GM20431 (cell line): ENCODE measurements at regions not wholly inside any gene's neighbourhood (a gene's known extent, or its start where the extent isn't known, plus 50 kb on each side); places are given as distances from the start of the nearest gene placed in this dataset.
"Not testable (repeated sequence)": the region's sequence is repeated elsewhere in the genome, so short reads cannot be mapped to it uniquely, and the experiment has no call there.

Experiments
- in situ Hi-C: fragments of 300-500 bp; cut with MseI, MboI; formaldehyde crosslinking; loops from one replicate; pipeline ENCODE4 v1.15.0; 2020; ENCODE audit warnings: low sequenced_read_pairs; ENCODE audit not compliant: unreplicated experiment

DNA sequence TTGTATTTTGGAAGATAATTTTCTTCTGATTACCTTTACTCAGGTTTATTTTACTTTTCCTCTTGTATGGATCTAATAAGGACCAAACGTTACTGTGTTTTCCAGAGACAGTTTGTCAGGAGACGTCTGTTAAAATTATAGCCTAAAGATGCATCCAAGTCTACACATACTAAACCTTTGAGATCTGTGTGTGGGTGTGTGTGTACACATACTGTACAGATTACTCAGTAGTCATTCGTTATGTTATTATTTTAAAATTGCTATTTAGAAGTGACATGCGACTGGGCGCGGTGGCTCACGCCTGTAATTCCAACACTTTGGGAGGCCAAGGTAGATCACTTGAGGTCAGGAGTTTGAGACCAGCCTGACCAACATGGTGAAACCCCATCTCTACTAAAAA is 51.6 kb upstream of the CNTLN start:
- in situ Hi-C loops: loop anchor here (25.0 kb wide), 1 partner anchor 104 kb away; no protein-coding TSS in a partner anchor

DNA sequence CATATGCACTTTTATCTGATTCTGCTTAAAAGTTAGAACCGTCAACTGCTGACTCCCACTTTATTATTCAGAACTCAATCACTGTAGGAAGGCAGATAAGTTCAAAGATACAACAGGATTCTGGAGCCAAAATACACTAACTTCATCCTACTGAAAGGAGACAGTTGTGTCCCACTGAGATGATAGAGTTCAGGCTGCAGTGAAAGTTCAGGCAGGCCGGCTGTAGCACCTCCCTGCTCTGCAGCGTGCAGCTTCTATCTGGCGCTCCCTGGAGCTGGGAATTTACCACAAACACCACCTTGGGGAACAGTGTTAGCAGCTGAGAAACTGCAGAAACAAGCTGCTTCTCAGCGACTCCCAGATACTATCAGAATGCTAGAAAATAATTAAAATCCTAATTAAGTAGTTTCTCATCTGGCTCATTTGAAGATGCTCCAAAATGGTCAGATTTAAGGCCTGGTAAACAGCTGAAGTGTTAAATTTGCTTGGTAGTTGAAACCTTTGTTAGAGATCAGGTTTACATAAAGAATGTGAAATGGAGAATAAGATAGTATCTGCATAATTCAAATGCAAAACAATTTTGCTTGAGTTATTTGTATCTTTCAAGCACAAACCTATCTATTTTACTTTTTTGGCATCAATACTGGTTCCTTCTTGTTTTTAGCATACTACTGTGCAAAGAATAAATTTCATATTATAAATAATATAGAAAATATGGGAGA is 52.3 kb upstream of the CNTLN start:
- in situ Hi-C loops: loop anchor here (25.0 kb wide), 1 partner anchor 105 kb away; no protein-coding TSS in a partner anchor

DNA sequence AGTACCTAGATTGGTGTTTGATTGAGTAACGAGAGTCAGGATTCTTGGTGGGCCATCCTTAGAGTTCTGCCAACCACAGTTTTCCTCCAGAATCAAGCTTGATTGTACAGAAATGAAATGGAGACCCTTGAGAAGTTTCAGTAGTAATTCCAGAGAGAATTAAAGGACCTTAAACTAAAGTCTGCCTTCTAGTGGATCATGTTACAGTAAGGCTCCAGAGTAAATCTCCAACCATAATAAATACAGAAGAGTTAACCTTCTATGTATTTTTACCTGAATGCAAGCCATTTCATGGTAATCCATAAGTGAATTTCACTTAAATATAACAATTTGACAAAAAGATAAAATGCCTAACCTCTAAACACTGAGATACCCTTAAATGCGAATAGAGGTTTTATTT is 53.0 kb upstream of the CNTLN start:
- in situ Hi-C loops: loop anchor here (25.0 kb wide), 1 partner anchor 105 kb away; no protein-coding TSS in a partner anchor

DNA sequence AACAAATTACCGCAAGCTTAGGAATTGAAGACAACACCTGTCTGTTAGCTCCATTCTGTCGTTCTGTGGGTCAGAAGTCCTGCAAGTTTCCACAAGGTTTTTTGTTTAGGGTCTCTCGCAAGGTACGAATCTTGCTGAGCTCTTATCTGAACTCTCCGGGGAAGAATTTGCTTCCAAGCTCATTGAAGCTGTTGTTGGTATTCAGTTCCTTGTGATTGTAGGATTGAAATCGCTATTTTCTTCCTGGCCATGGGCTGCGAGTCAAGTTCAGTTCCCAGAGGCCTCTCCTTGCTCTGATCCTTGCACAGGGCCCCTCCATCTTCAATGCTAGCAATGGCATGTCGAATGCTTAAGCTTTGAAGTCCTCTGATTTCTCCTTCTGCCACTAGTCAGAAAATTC is 53.5 kb upstream of the CNTLN start:
- in situ Hi-C loops: loop anchor here (25.0 kb wide), 1 partner anchor 106 kb away; no protein-coding TSS in a partner anchor

DNA sequence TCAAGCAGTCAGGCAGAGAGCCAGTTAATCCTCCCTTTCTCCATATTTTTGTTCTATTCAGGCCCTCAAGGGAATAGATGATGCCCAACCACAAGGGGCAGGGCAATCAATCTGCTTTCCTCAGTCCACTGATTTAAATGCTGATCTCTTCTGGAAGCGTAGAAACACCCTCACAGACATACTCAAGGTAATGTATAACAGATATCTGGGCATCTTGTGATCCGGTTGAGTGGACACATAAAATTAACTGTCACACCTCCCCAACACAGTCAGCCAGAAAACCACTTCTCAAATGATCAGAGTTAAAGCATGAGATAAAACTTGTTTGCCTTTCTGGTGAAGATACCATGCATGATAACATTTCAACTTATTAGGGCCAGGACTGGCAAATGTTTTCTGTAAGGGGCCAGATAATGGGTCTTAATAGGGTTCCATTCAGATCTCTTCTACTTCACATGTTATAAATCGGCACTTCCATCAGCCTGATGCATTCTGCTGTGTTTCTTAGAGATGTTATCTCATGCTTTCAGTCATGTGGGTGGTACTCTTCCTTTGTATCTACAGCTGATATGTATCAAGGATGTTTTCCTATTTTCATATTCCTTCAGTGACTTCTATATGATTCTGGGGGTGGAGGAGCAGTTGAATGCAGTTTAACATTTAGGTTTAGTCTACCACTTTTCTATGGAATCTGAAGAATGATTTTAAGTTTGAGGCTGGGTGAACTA is 58.9 kb upstream of the CNTLN start:
- in situ Hi-C loops: loop anchor here (25.0 kb wide), 1 partner anchor 111 kb away; no protein-coding TSS in a partner anchor

DNA sequence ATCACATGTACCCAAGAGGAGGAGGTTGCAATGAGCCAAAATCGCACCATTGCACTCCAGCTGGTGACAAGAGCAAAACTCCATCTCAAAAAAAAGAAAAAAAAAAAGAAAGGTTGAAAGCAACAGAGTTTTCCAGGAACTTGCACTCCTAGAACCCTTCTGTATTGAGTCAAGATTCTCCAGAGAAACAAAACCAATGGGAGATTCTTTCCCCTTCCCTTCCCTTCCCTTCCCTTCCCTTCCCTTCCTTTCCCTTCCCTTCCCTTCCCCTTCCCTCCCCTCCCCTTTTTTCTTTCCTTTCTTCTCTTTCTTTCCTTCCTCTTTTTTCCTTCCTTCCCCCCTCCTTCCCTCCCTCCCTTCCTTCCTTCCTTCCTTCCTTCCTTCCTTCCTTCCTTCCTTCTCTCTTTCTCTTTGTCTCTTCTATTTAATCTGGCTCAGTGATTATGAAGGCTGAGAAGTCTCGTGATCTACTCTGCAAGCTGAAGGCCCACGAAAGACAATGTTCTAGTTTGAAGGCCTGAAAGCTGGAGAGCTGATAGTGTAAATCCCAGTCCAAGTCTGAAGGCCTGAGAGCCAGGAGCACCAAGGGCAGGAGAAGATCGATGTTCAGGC is 59.6 kb upstream of the CNTLN start:
- in situ Hi-C loops: loop anchor here (25.0 kb wide), 1 partner anchor 112 kb away; no protein-coding TSS in a partner anchor

DNA sequence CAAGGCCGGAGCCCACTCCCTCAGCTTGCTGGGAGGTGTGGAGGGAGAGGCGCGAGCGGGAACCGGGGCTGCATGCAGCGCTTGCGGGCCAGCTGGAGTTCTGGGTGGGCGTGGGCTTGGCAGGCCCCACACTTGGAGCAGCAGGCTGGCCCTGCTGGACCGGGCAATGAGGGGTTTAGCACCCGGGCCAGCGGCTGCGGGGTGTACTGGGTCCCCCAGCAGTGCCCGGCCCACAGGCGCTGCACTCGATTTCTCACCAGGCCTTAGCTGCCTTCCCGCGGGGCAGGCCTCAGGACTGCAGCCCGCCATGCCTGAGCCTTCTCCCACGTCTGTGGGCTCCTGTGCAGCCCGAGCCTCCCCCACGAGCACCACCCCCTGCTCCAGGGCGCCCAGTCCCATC is 62.3 kb upstream of the CNTLN start:
- in situ Hi-C loops: not testable (repeated sequence)

DNA sequence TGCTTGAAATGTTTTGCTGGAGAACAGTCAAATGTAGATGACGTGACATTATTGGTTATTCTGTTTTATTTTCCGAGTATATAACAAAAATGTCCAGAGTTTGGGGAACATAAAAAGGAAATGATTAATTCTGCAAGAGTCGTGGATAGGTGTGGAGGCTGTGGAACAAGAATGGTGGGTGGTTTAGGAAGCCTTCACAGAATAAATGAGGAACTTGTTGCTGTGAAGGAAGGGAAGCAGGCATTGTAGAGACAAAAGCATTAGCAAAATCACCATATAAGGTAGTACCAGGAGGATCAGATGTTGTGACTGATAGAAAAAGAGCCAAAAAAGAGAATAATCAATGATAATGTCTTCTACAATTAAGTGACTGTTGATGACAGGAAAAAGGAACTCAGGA is 66.2 kb upstream of the CNTLN start:
- in situ Hi-C loops: no loop called here

DNA sequence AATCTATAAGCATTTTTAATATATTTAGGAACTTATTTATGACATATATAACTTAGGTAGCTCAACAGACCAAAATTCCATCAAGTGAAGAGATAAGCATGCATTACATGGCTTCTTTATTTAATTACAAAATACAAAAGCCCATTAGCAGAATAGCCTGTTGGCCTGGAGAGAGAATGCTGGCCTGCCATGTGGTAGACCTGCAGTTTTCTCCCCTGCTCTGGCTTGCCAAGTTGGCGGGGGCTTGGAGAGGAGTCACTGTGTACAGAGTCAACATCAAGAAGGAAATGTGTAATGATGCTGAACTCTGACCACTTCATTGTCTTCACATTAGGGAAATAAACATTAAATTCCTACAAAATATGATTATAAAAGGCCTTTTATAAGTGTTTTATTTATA is 69.8 kb upstream of the CNTLN start:
- in situ Hi-C loops: no loop called here

DNA sequence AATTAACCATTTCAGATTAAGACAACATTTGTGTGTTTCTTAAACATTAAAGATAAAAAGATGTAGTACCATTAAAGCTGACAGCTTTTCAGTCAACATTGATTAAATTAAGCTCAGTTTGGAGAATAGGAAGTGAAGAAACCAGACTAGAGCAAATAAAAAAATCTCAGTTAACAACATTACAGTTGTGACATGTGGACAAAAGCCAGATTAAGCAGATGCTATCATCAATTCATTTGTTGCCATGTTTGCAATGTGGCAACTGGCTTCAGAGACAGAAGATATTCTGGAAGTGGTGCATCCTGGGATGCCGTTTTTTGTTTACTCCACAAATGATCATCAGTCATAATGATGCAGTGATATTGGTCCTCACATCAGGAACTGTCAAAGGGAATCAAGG is 70.3 kb upstream of the CNTLN start:
- in situ Hi-C loops: no loop called here

DNA sequence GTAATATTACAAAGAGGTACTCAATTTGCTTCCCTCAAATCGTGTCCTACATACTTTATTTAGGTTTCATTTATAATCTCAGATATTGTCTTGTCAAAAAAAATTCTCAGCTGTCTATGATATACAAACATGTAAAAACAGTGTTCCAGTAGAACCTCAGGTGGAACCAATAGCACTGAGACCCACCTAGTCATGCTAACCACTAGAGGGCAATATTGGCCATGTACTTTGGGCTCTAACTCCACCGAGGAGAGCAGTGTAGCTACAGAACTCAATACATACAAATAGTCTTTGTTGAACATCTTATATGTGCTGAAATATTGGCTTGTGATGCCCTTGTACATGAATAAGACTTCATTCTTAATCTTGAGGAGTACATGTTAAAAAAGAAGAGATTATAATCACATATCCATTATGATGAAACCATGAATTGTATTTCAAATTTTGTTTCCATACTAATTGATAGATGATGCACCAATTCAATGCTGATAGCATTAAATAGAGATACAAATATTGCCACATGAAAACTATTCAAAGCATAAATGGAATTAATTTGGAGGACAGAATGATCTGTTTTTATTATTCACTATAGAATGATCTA is 71.2 kb upstream of the CNTLN start:
- in situ Hi-C loops: no loop called here

DNA sequence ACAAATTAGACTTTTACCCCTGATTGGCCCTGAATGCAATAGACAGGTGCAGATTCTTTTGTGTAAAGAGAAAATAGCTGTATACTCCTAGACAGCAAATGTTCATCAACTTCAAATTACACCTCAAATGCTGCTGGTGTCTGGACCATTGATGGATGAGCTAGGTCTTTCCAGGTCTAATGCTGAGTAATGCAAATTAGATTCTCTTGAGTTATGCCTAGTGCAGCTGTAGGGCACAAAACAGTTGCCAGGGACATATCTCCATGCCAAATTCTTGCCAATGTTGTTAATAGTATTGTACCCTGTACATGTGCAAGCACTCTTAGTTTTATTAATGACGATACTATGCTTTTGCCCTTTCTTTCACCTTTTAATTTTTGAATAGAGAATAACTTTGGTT is 72.3 kb upstream of the CNTLN start:
- in situ Hi-C loops: no loop called here

DNA sequence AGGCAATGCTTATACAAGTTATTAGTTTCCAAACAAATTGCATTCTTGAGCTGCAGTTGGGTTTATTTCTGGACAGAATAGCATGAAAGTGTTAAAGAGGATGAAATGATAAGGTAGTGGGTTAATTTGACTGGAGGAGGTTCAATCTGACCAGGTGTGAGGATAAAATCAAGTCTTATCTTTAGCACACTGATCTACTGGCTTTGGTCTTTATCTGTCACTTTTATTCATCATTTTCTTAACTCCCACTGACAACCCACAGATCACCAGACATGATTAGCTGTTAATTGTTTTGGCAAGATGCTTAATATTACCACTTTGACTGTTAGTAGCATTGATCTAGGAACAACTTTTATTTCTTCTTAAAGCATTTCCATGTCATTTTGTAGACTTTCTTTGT is 74.4 kb upstream of the CNTLN start:
- in situ Hi-C loops: no loop called here

DNA sequence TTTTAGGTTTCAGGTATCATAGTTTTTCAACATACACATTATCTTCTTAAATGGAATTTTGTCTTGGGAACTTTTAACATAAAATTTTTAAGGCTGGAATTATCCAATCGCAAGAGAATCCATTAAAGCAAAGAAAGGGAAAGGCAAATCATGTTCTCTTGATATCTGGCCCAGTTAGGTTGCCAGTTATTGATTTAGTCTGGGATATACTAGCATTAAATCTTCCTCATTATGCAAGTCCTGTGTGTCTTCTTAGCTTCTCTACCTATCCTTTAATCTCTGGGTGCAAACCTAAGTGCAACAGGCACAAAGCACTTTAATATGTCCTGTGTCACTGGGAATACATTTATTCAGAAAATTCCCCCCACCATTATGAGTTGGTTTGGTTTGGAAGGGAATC is 75.4 kb upstream of the CNTLN start:
- in situ Hi-C loops: no loop called here

DNA sequence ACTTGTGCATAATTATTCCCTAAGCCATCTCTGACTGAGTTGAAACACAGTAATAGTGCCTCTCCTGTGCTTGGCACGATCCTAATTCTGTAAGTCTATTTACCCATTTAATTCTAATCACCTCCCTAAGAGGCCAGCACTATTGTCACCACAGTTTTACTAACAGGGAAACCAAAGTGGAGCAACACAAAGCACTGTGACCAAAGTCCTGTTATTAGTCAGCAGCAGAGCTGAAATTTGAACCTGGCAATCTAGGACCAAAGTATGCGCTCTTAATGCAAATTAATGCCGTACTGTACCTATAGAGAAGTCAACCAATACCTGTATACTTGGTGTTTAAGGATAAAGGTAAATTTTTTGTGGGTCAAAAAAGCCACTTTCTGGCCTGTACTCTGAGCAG is 77.1 kb upstream of the CNTLN start:
- in situ Hi-C loops: no loop called here

DNA sequence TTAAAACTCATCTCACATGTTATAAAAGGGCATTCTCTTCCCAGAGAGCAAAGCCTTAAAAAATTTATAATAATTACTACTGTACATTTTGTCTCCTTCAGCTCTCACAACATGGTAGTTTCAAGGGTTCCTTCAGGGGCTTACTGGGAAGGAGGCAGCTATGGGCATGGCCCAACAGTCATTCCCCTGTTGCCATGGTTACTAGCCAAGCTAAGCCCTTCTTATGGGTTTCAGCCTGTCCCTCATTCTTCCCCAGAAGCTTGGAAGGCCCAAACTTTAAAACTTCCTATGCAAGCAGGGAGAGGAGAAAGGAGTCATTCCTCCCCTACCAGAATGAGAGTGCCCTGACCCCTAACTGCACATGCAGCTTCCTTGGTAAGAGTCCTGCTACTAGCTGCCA is 82.2 kb upstream of the CNTLN start:
- in situ Hi-C loops: no loop called here

DNA sequence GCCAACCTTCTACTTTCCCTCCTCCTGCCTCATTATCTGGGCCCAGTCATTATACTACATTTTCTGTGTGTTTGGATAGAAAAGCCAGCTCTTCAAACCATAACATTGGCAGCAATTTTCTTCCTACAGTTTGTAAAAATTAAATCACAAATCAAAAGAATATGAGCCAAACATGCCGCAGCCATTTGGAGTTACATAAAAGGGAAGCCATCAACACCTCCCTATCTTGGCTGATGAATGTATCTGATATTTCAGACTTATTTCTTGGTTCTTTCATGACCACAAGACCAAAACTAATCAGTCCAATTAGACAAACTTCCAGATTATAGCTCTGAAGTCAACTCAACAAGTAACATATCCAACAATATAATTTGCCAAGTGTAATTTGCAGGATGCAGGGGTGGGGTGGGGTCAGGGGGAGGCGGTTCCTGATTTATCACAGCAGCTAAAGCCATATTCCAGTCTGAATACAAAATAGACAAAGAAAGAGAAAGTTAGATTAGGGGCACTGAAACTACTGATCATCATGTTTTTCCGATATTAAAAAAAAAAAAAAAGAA is 89.4 kb upstream of the CNTLN start:
- in situ Hi-C loops: no loop called here

DNA sequence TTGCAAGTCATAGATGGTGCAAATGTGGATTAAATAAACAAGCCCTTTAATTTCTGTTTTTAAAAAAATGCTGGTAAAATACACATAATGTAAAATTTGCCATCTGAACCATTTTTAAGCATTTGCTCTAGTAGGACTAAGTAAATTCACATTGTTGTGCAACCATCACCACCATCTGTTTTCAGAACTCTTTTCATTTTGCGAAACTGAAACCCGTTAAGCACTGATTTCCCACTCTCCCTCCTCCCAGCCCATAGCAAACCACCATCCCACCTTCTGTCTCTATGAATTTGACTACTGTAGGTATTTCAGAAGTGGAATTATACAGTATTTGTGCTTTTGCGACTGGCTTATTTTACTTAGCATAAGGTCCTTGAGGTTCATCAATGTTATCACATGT is 103.3 kb upstream of the CNTLN start:
- in situ Hi-C loops: no loop called here

DNA sequence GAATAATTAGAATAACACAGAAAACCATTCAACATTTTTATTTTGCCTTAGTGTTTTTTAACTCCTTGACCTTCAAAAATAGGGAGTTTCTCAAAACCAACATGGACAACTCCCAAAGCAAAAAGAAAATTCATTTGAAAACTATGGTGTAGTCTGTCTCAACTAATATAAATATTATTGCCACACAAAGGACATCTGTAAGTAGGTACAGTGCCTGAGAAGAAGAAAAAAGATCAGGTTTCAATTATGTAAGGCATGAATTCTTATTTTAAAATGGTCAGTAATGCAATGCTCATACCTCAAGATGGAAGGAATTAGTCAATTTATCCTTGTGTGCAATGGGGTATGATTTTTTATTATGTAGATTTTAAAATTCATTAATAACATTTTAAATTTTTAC is 109.6 kb upstream of the CNTLN start:
- in situ Hi-C loops: no loop called here

DNA sequence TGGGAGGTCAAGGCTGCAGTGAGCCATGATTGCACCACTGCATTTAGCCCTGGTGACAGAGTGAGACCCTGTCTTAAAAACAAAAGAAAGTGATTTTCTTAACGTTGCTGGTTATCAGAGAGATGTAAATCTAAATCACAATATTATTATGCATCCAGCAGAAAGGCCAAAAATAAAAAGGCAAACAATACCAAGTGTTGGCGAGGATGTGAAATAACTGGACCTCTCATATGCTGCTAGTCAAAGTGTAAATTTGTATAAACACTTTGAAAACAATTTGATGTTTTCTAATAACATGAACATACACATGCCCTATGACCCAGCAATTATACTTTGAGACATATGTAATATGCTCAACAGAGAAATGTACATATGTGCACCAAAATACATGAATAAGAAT is 110.7 kb upstream of the CNTLN start:
- in situ Hi-C loops: no loop called here
